Thoracic aorta (tissue), 2 donors: ENCODE measurements at regions not wholly inside any gene's neighbourhood (a gene's known extent, or its start where the extent isn't known, plus 50 kb on each side); places are given as distances from the start of the nearest gene placed in this dataset.
A peak's percentile ranks its signal among the peaks of the same experiment; 100 is the strongest.

Experiments used
- ATAC-seq: fragments of 150-250 bp; one replicate; pipeline ENCODE4 v1.8.0; 2017; ENCODE audit warnings: low read depth; ENCODE audit not compliant: insufficient number of reproducible peaks, low FRiP score
- DNase-seq: peaks from one replicate; pipeline ENCODE4 v3.0.0-alpha.2; 2020; ENCODE audit warnings: low spot score
- H3K27ac ChIP-seq, 2 donors: fragments of 200-600 bp; sonication (generic); 1 replicate in 1 of 2; 2 replicates in 1 of 2; pipeline ENCODE4 v1.5.1; 2016; ENCODE audit warnings: mild to moderate bottlenecking in 2 of 2, moderate library complexity in 2 of 2
- H3K27me3 ChIP-seq: fragments of 200-600 bp; sonication (generic); replicated peaks from 2 replicates; pipeline ENCODE4 v1.6.0; 2016; ENCODE audit warnings: mild to moderate bottlenecking; ENCODE audit not compliant: insufficient read depth
- H3K36me3 ChIP-seq: fragments of 200-600 bp; sonication (generic); one replicate; pipeline ENCODE4 v1.5.1; 2016
- H3K4me1 ChIP-seq, 2 donors: fragments of 200-600 bp; sonication (generic); 1 replicate in 1 of 2; 2 replicates in 1 of 2; pipeline versions ENCODE4 v1.5.1 to v1.6.0; 2016; ENCODE audit warnings: low read depth in 2 of 2, mild to moderate bottlenecking in 1 of 2; ENCODE audit not compliant: control insufficient read depth in 1 of 2
- H3K4me3 ChIP-seq: fragments of 200-600 bp; sonication (generic); 2 replicates; pipeline ENCODE4 v1.5.1; 2016; ENCODE audit warnings: mild to moderate bottlenecking
- H3K9me3 ChIP-seq: fragments of 200-600 bp; sonication (generic); 2 replicates; pipeline ENCODE4 v1.5.1; 2016
- TF ChIP-seq, protein P1 (sequence below): fragments of 200-600 bp; sonication (generic); IDR thresholded peaks from one replicate; pipeline ENCODE4 v1.5.1; 2019; ENCODE audit warnings: antibody characterized with exemption

DNA sequence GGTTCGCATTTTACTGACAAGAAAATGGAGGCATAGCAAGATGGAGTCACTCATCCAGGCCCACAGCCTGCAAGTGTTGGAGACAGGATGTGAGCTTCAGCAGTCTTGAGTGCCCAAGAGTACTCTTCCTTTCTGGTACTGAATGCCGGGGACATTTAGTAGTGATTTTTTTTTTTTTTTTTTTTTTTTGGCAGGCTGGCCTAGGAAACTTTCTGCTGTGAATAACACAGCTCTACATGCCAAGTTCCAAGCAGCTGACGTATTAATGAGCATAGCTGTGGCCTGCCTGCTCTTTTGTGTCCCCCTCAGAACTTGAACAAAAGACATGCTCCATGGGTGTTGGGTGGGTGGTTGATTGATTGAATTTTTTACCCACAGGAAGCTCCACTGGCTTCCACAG, 195.5 kb upstream of the CADM1 start:
- TF ChIP-seq, protein P1, sequence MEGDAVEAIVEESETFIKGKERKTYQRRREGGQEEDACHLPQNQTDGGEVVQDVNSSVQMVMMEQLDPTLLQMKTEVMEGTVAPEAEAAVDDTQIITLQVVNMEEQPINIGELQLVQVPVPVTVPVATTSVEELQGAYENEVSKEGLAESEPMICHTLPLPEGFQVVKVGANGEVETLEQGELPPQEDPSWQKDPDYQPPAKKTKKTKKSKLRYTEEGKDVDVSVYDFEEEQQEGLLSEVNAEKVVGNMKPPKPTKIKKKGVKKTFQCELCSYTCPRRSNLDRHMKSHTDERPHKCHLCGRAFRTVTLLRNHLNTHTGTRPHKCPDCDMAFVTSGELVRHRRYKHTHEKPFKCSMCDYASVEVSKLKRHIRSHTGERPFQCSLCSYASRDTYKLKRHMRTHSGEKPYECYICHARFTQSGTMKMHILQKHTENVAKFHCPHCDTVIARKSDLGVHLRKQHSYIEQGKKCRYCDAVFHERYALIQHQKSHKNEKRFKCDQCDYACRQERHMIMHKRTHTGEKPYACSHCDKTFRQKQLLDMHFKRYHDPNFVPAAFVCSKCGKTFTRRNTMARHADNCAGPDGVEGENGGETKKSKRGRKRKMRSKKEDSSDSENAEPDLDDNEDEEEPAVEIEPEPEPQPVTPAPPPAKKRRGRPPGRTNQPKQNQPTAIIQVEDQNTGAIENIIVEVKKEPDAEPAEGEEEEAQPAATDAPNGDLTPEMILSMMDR, result no peak
- Histone ChIP-seq H3K9me3 (no peaks in the 10 kb centered on the region), H3K36me3 (no peaks in the 10 kb centered on the region), H3K27ac (peak overlapping the region; percentile 62 to 67), H3K27me3 (no peaks in the 10 kb centered on the region), H3K4me3 (no peak overlapping the region), H3K4me1 (peaks cover 12 to 30% of the 10 kb centered on the region in 2 donors)
- peak; percentile 92 for ATAC-seq
- DNase-seq, result peak; percentile 15

DNA sequence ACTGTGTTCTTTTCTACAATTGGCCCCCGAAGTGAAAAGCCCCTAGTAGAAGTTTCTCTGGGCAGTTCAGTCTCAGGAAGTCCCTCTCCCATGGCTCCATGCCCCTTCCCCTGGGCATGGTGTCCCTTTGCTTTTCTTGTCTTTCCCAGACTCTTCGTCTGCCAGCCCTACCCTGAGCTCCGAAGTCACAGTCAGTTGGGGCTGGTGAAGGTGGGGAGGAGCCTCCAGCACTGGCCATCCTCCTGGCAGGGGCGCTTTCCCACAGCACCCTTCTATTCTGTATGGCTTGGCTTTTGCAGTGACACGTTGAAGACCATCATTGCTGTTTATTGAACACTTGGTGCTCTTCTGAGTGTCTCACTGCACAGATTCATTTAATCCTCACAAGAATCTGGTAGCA, 195.1 kb upstream of the CADM1 start:
- no peaks in the 10 kb centered on the region for H3K36me3 ChIP-seq
- TF ChIP-seq, protein P1, result no peak
- ATAC-seq (no peak), DNase-seq (no peak)
- H3K4me1 ChIP-seq, result peaks cover 12 to 30% of the 10 kb centered on the region in 2 donors
- H3K27me3 ChIP-seq, result no peaks in the 10 kb centered on the region
- H3K9me3 ChIP-seq, result no peaks in the 10 kb centered on the region
- H3K4me3 ChIP-seq, result no peak overlapping the region
- peak overlapping the region; percentile 31 to 62 for H3K27ac ChIP-seq

DNA sequence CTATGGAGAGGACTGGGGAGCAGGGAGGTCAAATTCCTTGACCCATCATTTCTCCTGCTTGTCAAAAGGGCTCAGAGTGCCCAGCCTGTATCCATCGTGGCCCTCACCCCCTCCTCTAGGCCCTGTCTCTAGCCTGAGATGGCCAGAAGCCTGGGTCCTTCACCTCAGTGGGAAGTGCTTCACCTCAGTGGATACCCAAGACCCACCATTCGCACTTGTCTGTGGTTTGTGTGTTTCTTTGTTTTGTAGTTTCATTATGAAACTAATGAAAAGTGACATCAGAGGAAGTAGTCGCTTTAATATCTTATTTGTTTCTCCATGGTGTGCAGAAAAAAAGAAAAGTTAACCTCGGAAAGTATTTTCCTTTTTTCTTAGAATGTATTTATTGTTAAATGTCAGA, 194.0 kb upstream of the CADM1 start:
- Histone ChIP-seq H3K27me3 (no peaks in the 10 kb centered on the region), H3K9me3 (no peaks in the 10 kb centered on the region), H3K4me1 (peaks cover 12 to 30% of the 10 kb centered on the region in 2 donors), H3K27ac (no peak overlapping the region), H3K36me3 (no peaks in the 10 kb centered on the region), H3K4me3 (no peak overlapping the region)
- ATAC-seq (no peak), DNase-seq (no peak)
- TF ChIP-seq, protein P1, result no peak

DNA sequence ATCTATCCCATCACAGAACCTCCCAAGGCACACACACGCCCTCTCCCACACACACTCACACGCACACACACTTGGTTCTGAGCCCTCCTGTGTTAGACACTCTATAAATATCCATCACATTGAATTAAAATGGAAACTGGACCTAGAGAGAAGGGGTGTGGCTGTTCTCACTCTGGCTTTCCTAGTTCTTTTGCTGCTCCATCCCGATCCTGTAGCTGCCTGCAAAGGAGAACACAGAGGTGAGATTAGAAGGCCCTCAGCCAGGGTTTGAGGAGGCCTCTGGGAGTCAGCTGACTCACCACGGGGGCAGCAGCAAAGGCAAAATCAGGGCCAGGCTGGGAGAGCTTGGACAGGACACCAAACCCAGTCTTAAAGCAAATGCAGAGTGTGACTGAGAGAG, 192.3 kb upstream of the CADM1 start:
- TF ChIP-seq, protein P1, result no peak
- H3K9me3 ChIP-seq, result no peaks in the 10 kb centered on the region
- DNase-seq, result no peak
- H3K36me3 ChIP-seq, result no peaks in the 10 kb centered on the region
- no peak overlapping the region for H3K4me3 ChIP-seq
- no peak for ATAC-seq
- peaks cover 12 to 30% of the 10 kb centered on the region in 2 donors for H3K4me1 ChIP-seq
- no peaks in the 10 kb centered on the region for H3K27me3 ChIP-seq
- H3K27ac ChIP-seq, result no peak overlapping the region

DNA sequence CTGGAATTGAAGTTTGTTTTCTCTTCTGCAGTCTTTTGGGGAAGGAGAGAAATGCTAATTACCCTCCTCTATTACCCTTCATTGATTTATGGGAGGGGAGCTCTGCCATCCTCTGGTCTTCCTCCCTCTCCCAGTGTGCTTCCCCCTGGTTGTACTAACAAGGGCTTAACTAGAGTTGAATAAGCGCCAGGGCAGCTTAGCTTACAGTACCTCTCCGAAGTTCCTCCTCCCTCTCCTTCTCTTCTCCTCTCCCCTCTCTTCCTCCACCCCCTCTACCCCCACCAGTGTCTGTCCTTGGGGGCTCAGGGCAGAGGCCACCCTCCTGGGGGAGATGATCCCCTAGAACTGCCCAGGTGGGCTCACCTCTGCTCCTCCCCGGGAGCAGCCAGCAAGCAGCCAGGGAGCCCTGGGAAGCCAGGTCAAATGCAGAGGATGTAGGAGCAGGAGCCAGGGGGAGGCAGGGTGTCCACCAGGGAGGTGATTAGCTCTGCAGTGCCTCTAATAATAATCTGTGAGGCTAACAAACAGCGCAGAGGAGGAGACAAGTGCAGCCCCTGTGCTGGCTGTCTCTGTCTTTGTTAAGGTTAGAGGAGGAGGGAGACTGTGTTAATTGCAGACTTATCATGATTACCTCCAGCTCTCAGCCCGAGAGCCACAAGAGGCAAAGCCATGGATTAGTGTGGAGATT, 191.6 kb upstream of the CADM1 start:
- no peaks in the 10 kb centered on the region for H3K9me3 ChIP-seq
- no peak for DNase-seq
- TF ChIP-seq, protein P1, result no peak
- H3K4me1 ChIP-seq, result peaks cover 12 to 29% of the 10 kb centered on the region in 2 donors
- no peak overlapping the region for H3K4me3 ChIP-seq
- no peaks in the 10 kb centered on the region for H3K27me3 ChIP-seq
- ATAC-seq, result no peak
- no peak overlapping the region for H3K27ac ChIP-seq
- H3K36me3 ChIP-seq, result no peaks in the 10 kb centered on the region
